Neural progenitor cell (in vitro differentiated cells): ENCODE measurements at regions not wholly inside any gene's neighbourhood (a gene's known extent, or its start where the extent isn't known, plus 50 kb on each side); places are given as distances from the start of the nearest gene placed in this dataset.

Experiments used
- DNase-seq: peaks from one replicate; pipeline ENCODE4 v3.0.0-alpha.2; 2016; ENCODE audit warnings: low spot score
- H2AFZ ChIP-seq: fragments of 200-600 bp; sonication (generic); replicated peaks from 2 replicates; pipeline ENCODE4 v1.6.1; 2016; ENCODE audit warnings: antibody characterized with exemption
- H3F3A ChIP-seq: fragments of 200-600 bp; sonication (generic); 2 replicates; pipeline ENCODE4 v1.6.1; 2016; ENCODE audit warnings: antibody characterized with exemption, low read depth
- H3K27ac ChIP-seq: fragments of 200-600 bp; sonication (generic); 2 replicates; pipeline ENCODE4 v1.5.1; 2016; ENCODE audit warnings: mild to moderate bottlenecking
- H3K27me3 ChIP-seq: fragments of 200-600 bp; sonication (generic); 2 replicates; pipeline ENCODE4 v1.6.1; 2016; ENCODE audit warnings: mild to moderate bottlenecking, moderate library complexity
- H3K36me3 ChIP-seq: fragments of 200-600 bp; sonication (generic); 2 replicates; pipeline ENCODE4 v1.5.1; 2016
- H3K4me1 ChIP-seq: fragments of 200-600 bp; sonication (generic); 2 replicates; pipeline ENCODE4 v1.6.1; 2016; ENCODE audit warnings: mixed run types
- H3K4me2 ChIP-seq: fragments of 200-600 bp; sonication (generic); 2 replicates; pipeline ENCODE4 v1.6.1; 2016
- H3K4me3 ChIP-seq: fragments of 200-600 bp; sonication (generic); 2 replicates; pipeline ENCODE4 v1.5.1; 2016
- H3K79me2 ChIP-seq: fragments of 200-600 bp; sonication (generic); 2 replicates; pipeline ENCODE4 v1.6.1; 2016; ENCODE audit warnings: low read depth
- H3K9ac ChIP-seq: fragments of 200-600 bp; sonication (generic); 2 replicates; pipeline ENCODE4 v1.6.1; 2016
- H3K9me3 ChIP-seq: fragments of 200-600 bp; sonication (generic); 2 replicates; pipeline ENCODE4 v1.5.1; 2016; ENCODE audit warnings: low read depth
- H4K20me1 ChIP-seq: fragments of 200-600 bp; sonication (generic); 2 replicates; pipeline ENCODE4 v1.6.1; 2016; ENCODE audit warnings: low read depth
- H3K27ac Mint-ChIP-seq: 3 replicates; pipeline ENCODE4 v1.8.0; 2021; ENCODE audit warnings: mixed read lengths
- H3K27me3 Mint-ChIP-seq: 2 replicates; pipeline ENCODE4 v1.8.0; 2022; ENCODE audit warnings: low read depth, mild to moderate bottlenecking, inconsistent platforms, moderate library complexity, mixed read lengths; ENCODE audit not compliant: insufficient read depth
- H3K36me3 Mint-ChIP-seq: 3 replicates; pipeline ENCODE4 v1.8.0; 2021; ENCODE audit warnings: mixed read lengths
- H3K4me1 Mint-ChIP-seq: 3 replicates; pipeline ENCODE4 v1.8.0; 2021; ENCODE audit warnings: mixed read lengths
- H3K4me3 Mint-ChIP-seq: 3 replicates; pipeline ENCODE4 v1.8.0; 2021; ENCODE audit warnings: mild to moderate bottlenecking, moderate library complexity, mixed read lengths
- H3K9me3 Mint-ChIP-seq: 3 replicates; pipeline ENCODE4 v1.8.0; 2020; ENCODE audit warnings: mixed read lengths
- CTCF ChIP-seq: fragments of 200-600 bp; sonication (generic); IDR thresholded peaks from 2 replicates; pipeline ENCODE4 v1.5.1; 2017; ENCODE audit warnings: antibody characterized with exemption, mild to moderate bottlenecking
- EZH2 ChIP-seq: fragments of 200-600 bp; sonication (generic); IDR thresholded peaks from 2 replicates; pipeline ENCODE4 v1.6.1; 2017; ENCODE audit warnings: antibody characterized with exemption, mild to moderate bottlenecking, moderate library complexity
- EZH2phosphoT487 ChIP-seq: fragments of 200-600 bp; sonication (generic); IDR thresholded peaks from 2 replicates; pipeline ENCODE4 v1.6.1; 2017; ENCODE audit warnings: antibody characterized with exemption

- H3K9ac ChIP-seq, result no peak overlapping the region
- H3K4me3 ChIP-seq, result no peak overlapping the region
- Mint-ChIP-seq H3K27me3 (no peaks in the 10 kb centered on the region), H3K4me1 (peaks cover 68% of the 10 kb centered on the region), H3K4me3 (no peak overlapping the region), H3K27ac (no peak overlapping the region), H3K36me3 (peaks cover 7% of the 10 kb centered on the region), H3K9me3 (peaks cover 5% of the 10 kb centered on the region)
- no peak for DNase-seq
- TF ChIP-seq EZH2 (no peak), EZH2phosphoT487 (no peak), CTCF (no peak)
- H3K27ac ChIP-seq, result no peak overlapping the region
- peaks cover 57% of the 10 kb centered on the region for H3K4me1 ChIP-seq
- H2AFZ ChIP-seq, result no peak overlapping the region
- no peaks in the 10 kb centered on the region for H3K36me3 ChIP-seq
- H3K9me3 ChIP-seq, result no peaks in the 10 kb centered on the region
- peaks cover 30% of the 10 kb centered on the region for H3F3A ChIP-seq
- no peak overlapping the region for H3K4me2 ChIP-seq
- no peaks in the 10 kb centered on the region for H3K27me3 ChIP-seq
- no peaks in the 10 kb centered on the region for H4K20me1 ChIP-seq
- peaks cover 43% of the 10 kb centered on the region for H3K79me2 ChIP-seq
These were observed 100.9 kb upstream of the NEBL start for GRCh38 chr10:20998036-20998435.

- H3K4me3 ChIP-seq, result no peak overlapping the region
- H3K9ac ChIP-seq, result no peak overlapping the region
- peak overlapping the region; percentile 99 for H3K27ac Mint-ChIP-seq
These were observed 98.2 kb upstream of the NEBL start for GRCh38 chr10:20995123-20995987.

GRCh38 chr10:20993830-20994527 is 96.9 kb upstream of the NEBL start:
- no peaks in the 10 kb centered on the region for H3K36me3 Mint-ChIP-seq
- peaks cover 36% of the 10 kb centered on the region for H3K79me2 ChIP-seq
- H3K4me1 ChIP-seq, result peaks cover 55% of the 10 kb centered on the region
- H3K9ac ChIP-seq, result no peak overlapping the region
- no peak overlapping the region for H2AFZ ChIP-seq
- H3K9me3 Mint-ChIP-seq, result no peaks in the 10 kb centered on the region
- no peak overlapping the region for H3K4me3 ChIP-seq
- H3K27ac ChIP-seq, result no peak overlapping the region
- no peak overlapping the region for H3K4me2 ChIP-seq
- TF ChIP-seq CTCF, result no peak
- no peak for TF ChIP-seq EZH2
- TF ChIP-seq EZH2phosphoT487, result no peak
- no peaks in the 10 kb centered on the region for H3K27me3 ChIP-seq
- H3F3A ChIP-seq, result peaks cover 37% of the 10 kb centered on the region
- H4K20me1 ChIP-seq, result no peaks in the 10 kb centered on the region
- H3K27ac Mint-ChIP-seq, result peak overlapping the region; percentile 99
- H3K4me3 Mint-ChIP-seq, result peak overlapping the region; percentile 24
- H3K4me1 Mint-ChIP-seq, result peaks cover 76% of the 10 kb centered on the region
- no peaks in the 10 kb centered on the region for H3K27me3 Mint-ChIP-seq
- H3K9me3 ChIP-seq, result no peaks in the 10 kb centered on the region
- H3K36me3 ChIP-seq, result no peaks in the 10 kb centered on the region
- DNase-seq, result no peak

More at GRCh38 chr10:20995123-20995987, 98.2 kb upstream of the NEBL start:
- peak overlapping the region; percentile 77 for H3K4me3 Mint-ChIP-seq
- no peaks in the 10 kb centered on the region for H3K36me3 ChIP-seq
- H3K4me1 ChIP-seq, result peaks cover 51% of the 10 kb centered on the region
- peaks cover 38% of the 10 kb centered on the region for H3K79me2 ChIP-seq
- H3F3A ChIP-seq, result peaks cover 34% of the 10 kb centered on the region
- no peaks in the 10 kb centered on the region for H3K27me3 ChIP-seq
- H3K27ac ChIP-seq, result peak overlapping the region; percentile 46
- peaks cover 72% of the 10 kb centered on the region for H3K4me1 Mint-ChIP-seq
- no peaks in the 10 kb centered on the region for H3K9me3 ChIP-seq
- TF ChIP-seq EZH2phosphoT487 (no peak), CTCF (no peak), EZH2 (no peak)
- H3K9me3 Mint-ChIP-seq, result no peaks in the 10 kb centered on the region
- no peaks in the 10 kb centered on the region for H4K20me1 ChIP-seq
- H3K36me3 Mint-ChIP-seq, result no peaks in the 10 kb centered on the region
- no peak overlapping the region for H2AFZ ChIP-seq
- DNase-seq, result peak; percentile 31
- H3K27me3 Mint-ChIP-seq, result no peaks in the 10 kb centered on the region
- H3K4me2 ChIP-seq, result peak overlapping the region; percentile 42
